A673 (cell line): ENCODE measurements at regions not wholly inside any gene's neighbourhood (a gene's known extent, or its start where the extent isn't known, plus 50 kb on each side); places are given as distances from the start of the nearest gene placed in this dataset.

ENCODE experiments used
- BruUV-seq: library from RNA; stranded (reverse); fragments of 400-500 nt; replicated peaks from 2 replicates; lab custom pipeline; 2021; lab: Mats Ljungman, UMichigan
- CTCF ChIA-PET: fragments of 300-600 bp; sonication (Branson Sonifier 250); formaldehyde crosslinking; loops from one replicate; lab custom pipeline; 2022; ENCODE audit warnings: antibody characterized with exemption; lab: Charles Lee
- POLR2A ChIA-PET: fragments of 300-600 bp; sonication (Branson Sonifier 250); formaldehyde crosslinking; loops from one replicate; lab custom pipeline; 2022; ENCODE audit warnings: antibody characterized with exemption; ENCODE audit not compliant: low non-redundant PET; lab: Charles Lee
- DNase-seq: peaks from one replicate; pipeline ENCODE4 v3.0.0-alpha.2; 2015; ENCODE audit warnings: low spot score
- H3K27ac ChIP-seq: fragments of 200-600 bp; sonication (generic); 2 replicates; pipeline ENCODE4 v1.5.1; 2016; ENCODE audit warnings: mixed run types, low read depth, mild to moderate bottlenecking, mixed read lengths, antibody characterized with exemption, low read length; ENCODE audit not compliant: poor library complexity, severe bottlenecking
- H3K27me3 ChIP-seq: fragments of 200-600 bp; sonication (generic); replicated peaks from 2 replicates; pipeline ENCODE4 v1.6.1; 2017; ENCODE audit warnings: mixed run types, low read depth, mild to moderate bottlenecking, mixed read lengths, antibody characterized with exemption, low read length; ENCODE audit not compliant: insufficient read depth, poor library complexity
- H3K36me3 ChIP-seq: fragments of 200-600 bp; sonication (generic); 2 replicates; pipeline ENCODE4 v1.6.1; 2016; ENCODE audit warnings: mixed run types, mild to moderate bottlenecking, mixed read lengths, antibody characterized with exemption, low read length; ENCODE audit not compliant: insufficient read depth, poor library complexity, severe bottlenecking
- H3K4me1 ChIP-seq: fragments of 200-600 bp; sonication (generic); 2 replicates; pipeline ENCODE4 v1.6.1; 2017; ENCODE audit warnings: mixed run types, mild to moderate bottlenecking, mixed read lengths, antibody characterized with exemption, low read length; ENCODE audit not compliant: insufficient read depth, poor library complexity, severe bottlenecking
- H3K4me3 ChIP-seq: fragments of 200-600 bp; sonication (generic); 2 replicates; pipeline ENCODE4 v1.5.1; 2016; ENCODE audit warnings: low read depth, mixed run types, mild to moderate bottlenecking, mixed read lengths, low read length; ENCODE audit not compliant: poor library complexity, severe bottlenecking
- H3K9me3 ChIP-seq: fragments of 200-600 bp; sonication (generic); 2 replicates; pipeline ENCODE4 v1.6.1; 2016; ENCODE audit warnings: mixed run types, low read depth, mild to moderate bottlenecking, mixed read lengths, antibody characterized with exemption, low read length; ENCODE audit not compliant: poor library complexity, severe bottlenecking
- EZH2 ChIP-seq: fragments of 200-600 bp; sonication (generic); IDR thresholded peaks from 2 replicates; pipeline ENCODE4 v1.6.1; 2017; ENCODE audit warnings: borderline replicate concordance, low read depth, mild to moderate bottlenecking, mixed read lengths, antibody characterized with exemption, low read length; ENCODE audit not compliant: poor library complexity, severe bottlenecking
- intact Hi-C: fragments of 100-400 bp; cut with micrococcal nuclease; formaldehyde crosslinking; loops from one replicate; pipeline ENCODE4 v1.10.0; 2022; ENCODE audit not compliant: unreplicated experiment
- TF ChIP-seq, protein P1 (sequence below): fragments of 300-800, 200-600 bp; sonication (generic); conservative IDR thresholded peaks from 2 replicates; pipeline ENCODE4 v1.5.1; 2017; ENCODE audit warnings: low read depth, mild to moderate bottlenecking, antibody characterized with exemption, low read length, moderate library complexity, mixed read lengths

- Histone ChIP-seq H3K27me3 (no peaks in the 10 kb centered on the region), H3K27ac (no peak overlapping the region), H3K9me3 (no peaks in the 10 kb centered on the region), H3K4me3 (no peak overlapping the region), H3K4me1 (no peaks in the 10 kb centered on the region), H3K36me3 (no peaks in the 10 kb centered on the region)
- ChIA-PET POLR2A (no interaction called here), CTCF (no interaction called here)
- no TSS peak for BruUV-seq
- no peak for DNase-seq
- intact Hi-C loops, result no loop called here
- no peak for TF ChIP-seq EZH2
- TF ChIP-seq, protein P1, sequence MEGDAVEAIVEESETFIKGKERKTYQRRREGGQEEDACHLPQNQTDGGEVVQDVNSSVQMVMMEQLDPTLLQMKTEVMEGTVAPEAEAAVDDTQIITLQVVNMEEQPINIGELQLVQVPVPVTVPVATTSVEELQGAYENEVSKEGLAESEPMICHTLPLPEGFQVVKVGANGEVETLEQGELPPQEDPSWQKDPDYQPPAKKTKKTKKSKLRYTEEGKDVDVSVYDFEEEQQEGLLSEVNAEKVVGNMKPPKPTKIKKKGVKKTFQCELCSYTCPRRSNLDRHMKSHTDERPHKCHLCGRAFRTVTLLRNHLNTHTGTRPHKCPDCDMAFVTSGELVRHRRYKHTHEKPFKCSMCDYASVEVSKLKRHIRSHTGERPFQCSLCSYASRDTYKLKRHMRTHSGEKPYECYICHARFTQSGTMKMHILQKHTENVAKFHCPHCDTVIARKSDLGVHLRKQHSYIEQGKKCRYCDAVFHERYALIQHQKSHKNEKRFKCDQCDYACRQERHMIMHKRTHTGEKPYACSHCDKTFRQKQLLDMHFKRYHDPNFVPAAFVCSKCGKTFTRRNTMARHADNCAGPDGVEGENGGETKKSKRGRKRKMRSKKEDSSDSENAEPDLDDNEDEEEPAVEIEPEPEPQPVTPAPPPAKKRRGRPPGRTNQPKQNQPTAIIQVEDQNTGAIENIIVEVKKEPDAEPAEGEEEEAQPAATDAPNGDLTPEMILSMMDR, result no peak
Observed at GRCh38 chr16:7953360-7953759, 620.7 kb downstream of the RBFOX1 start.

DNA sequence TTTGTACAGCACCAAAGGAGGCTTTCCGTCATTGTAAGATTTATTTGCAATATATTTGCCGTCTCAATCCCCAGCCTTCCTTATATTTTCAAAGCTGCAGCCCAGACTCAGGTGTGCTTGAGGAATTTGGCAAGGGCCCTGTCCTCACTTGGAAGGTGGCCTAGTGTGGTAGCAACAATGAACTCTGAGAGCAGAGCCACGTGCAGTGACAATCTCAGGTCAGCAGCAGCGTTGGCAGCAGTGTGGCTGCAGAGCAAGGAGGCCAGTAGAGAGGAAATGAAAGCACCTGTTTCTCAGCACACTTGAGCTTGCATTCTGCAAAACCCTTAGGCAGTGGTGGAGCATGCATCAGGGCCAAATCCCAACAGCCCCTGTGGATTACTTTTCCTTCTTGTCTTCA lies 613.5 kb downstream of the RBFOX1 start:
- Histone ChIP-seq H3K4me1 (no peaks in the 10 kb centered on the region), H3K27me3 (no peaks in the 10 kb centered on the region), H3K4me3 (no peak overlapping the region), H3K27ac (no peak overlapping the region), H3K9me3 (no peaks in the 10 kb centered on the region), H3K36me3 (no peaks in the 10 kb centered on the region)
- CTCF ChIA-PET, result no interaction called here
- intact Hi-C loops, result no loop called here
- TF ChIP-seq, protein P1, result no peak
- no peak for TF ChIP-seq EZH2
- BruUV-seq, result no TSS peak
- no peak for DNase-seq
- POLR2A ChIA-PET, result no interaction called here

- ChIA-PET POLR2A (no interaction called here), CTCF (no interaction called here)
- no TSS peak for BruUV-seq
- Histone ChIP-seq H3K27ac (no peak overlapping the region), H3K4me3 (no peak overlapping the region), H3K9me3 (no peaks in the 10 kb centered on the region), H3K36me3 (no peaks in the 10 kb centered on the region), H3K27me3 (no peaks in the 10 kb centered on the region), H3K4me1 (no peaks in the 10 kb centered on the region)
- TF ChIP-seq, protein P1, result no peak
- TF ChIP-seq EZH2, result no peak
- intact Hi-C loops, result no loop called here
- no peak for DNase-seq
Observed at GRCh38 chr16:7938175-7938574, 605.5 kb downstream of the RBFOX1 start.
